ENCODE measurements at regions not wholly inside any gene's neighbourhood (a gene's known extent, or its start where the extent isn't known, plus 50 kb on each side); places are given as distances from the start of the nearest gene placed in this dataset.

- TF ChIP-seq, protein P1, sequence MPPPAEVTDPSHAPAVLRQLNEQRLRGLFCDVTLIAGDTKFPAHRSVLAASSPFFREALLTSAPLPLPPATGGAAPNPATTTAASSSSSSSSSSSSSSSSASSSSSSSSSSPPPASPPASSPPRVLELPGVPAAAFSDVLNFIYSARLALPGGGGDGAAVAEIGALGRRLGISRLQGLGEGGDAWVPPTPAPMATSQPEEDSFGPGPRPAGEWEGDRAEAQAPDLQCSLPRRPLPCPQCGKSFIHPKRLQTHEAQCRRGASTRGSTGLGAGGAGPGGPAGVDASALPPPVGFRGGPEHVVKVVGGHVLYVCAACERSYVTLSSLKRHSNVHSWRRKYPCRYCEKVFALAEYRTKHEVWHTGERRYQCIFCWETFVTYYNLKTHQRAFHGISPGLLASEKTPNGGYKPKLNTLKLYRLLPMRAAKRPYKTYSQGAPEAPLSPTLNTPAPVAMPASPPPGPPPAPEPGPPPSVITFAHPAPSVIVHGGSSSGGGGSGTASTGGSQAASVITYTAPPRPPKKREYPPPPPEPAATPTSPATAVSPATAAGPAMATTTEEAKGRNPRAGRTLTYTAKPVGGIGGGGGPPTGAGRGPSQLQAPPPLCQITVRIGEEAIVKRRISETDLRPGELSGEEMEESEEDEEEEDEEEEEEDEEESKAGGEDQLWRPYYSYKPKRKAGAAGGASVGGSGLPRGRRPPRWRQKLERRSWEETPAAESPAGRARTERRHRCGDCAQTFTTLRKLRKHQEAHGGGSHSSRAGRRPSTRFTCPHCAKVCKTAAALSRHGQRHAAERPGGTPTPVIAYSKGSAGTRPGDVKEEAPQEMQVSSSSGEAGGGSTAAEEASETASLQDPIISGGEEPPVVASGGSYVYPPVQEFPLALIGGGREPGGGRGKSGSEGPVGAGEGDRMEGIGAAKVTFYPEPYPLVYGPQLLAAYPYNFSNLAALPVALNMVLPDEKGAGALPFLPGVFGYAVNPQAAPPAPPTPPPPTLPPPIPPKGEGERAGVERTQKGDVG (CRISPR knock-in tag; IDR thresholded peaks at IDR 0.05): no peak
- TF ChIP-seq IRF3 (IDR thresholded peaks at IDR 0.05) (no peak), IKZF2 (IDR thresholded peaks at IDR 0.05) (no peak)
Observed at GRCh38 chr9:95735701-95736100, 139.8 kb upstream of the ERCC6L2 start (continued).

- BruUV-seq (replicated peaks): no TSS peak
- H3K9me3 ChIP-seq (replicated peaks; ENCODE audit: control insufficient read depth, insufficient read depth, low read length): peaks cover 1% of the 10 kb centered on the region; the same call in 1 of the 3 replicates
- RAD21 ChIA-PET (ENCODE audit: unreplicated experiment): no interaction called here
- no peak for DNase-seq (ENCODE audit: low read depth, low spot score)
- peaks cover 0 to 3% of the 10 kb centered on the region in 2 experiments; a peak in 1 of 4 replicates for H3K27me3 ChIP-seq (replicated peaks in 1 of 2; ENCODE audit: control insufficient read depth in 2 of 2, insufficient read depth in 2 of 2, low read length in 1 of 2)
- no peak overlapping the region for H3K27ac ChIP-seq (ENCODE audit: control insufficient read depth, insufficient read depth)
- no peaks in the 10 kb centered on the region for H3K79me2 ChIP-seq (ENCODE audit: control insufficient read depth, insufficient read depth, low read length)
- no peaks in the 10 kb centered on the region for H3K36me3 ChIP-seq (ENCODE audit: control insufficient read depth in 2 of 2, insufficient read depth in 2 of 2, low read length in 1 of 2)
- WGBS (ENCODE audit: insufficient coverage, insufficient replicate concordance, low lambda C conversion rate, missing lambda C conversion rate): 41% methylated on average over 12 of the region's 12 CpGs
- no peak for ATAC-seq
- no peaks in the 10 kb centered on the region for H4K20me1 ChIP-seq (ENCODE audit: control insufficient read depth, insufficient read depth)
- in situ Hi-C loops (cut with MboI) (no loop called here), intact Hi-C loops (cut with micrococcal nuclease; ENCODE audit: unreplicated experiment) (no loop called here)
- H3K9ac ChIP-seq (ENCODE audit: control insufficient read depth, insufficient read depth, low read length): no peak overlapping the region
- no peak overlapping the region for H3K4me2 ChIP-seq (ENCODE audit: control insufficient read depth, insufficient read depth)
- POLR2A ChIA-PET: interaction anchor here (0.6 kb wide), 1 partner anchor 1028 kb away, joined by 3 read pairs; no protein-coding TSS in a partner anchor
- SMC1A ChIA-PET (ENCODE audit: uncharacterized antibody, unreplicated experiment): interaction anchor here (0.7 to 1.3 kb wide), 2 partner anchors 60 to 104 kb away, joined by 3 to 4 read pairs; no protein-coding TSS in a partner anchor
- no peak overlapping the region for H3K4me3 ChIP-seq
- no peak overlapping the region for H2AFZ ChIP-seq (ENCODE audit: control insufficient read depth, low read depth, low read length)
- CTCF ChIA-PET: interaction anchor here (1.7 kb wide), 1 partner anchor 10 kb away, joined by 3 read pairs; no protein-coding TSS in a partner anchor
- no peak for FAIRE-seq
- H3K4me1 ChIP-seq (ENCODE audit: control insufficient read depth, insufficient read depth, low read length): no peaks in the 10 kb centered on the region
- TF ChIP-seq, protein P2, sequence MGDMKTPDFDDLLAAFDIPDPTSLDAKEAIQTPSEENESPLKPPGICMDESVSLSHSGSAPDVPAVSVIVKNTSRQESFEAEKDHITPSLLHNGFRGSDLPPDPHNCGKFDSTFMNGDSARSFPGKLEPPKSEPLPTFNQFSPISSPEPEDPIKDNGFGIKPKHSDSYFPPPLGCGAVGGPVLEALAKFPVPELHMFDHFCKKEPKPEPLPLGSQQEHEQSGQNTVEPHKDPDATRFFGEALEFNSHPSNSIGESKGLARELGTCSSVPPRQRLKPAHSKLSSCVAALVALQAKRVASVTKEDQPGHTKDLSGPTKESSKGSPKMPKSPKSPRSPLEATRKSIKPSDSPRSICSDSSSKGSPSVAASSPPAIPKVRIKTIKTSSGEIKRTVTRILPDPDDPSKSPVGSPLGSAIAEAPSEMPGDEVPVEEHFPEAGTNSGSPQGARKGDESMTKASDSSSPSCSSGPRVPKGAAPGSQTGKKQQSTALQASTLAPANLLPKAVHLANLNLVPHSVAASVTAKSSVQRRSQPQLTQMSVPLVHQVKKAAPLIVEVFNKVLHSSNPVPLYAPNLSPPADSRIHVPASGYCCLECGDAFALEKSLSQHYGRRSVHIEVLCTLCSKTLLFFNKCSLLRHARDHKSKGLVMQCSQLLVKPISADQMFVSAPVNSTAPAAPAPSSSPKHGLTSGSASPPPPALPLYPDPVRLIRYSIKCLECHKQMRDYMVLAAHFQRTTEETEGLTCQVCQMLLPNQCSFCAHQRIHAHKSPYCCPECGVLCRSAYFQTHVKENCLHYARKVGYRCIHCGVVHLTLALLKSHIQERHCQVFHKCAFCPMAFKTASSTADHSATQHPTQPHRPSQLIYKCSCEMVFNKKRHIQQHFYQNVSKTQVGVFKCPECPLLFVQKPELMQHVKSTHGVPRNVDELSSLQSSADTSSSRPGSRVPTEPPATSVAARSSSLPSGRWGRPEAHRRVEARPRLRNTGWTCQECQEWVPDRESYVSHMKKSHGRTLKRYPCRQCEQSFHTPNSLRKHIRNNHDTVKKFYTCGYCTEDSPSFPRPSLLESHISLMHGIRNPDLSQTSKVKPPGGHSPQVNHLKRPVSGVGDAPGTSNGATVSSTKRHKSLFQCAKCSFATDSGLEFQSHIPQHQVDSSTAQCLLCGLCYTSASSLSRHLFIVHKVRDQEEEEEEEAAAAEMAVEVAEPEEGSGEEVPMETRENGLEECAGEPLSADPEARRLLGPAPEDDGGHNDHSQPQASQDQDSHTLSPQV (IDR thresholded peaks at IDR 0.05): no peak
- TF ChIP-seq, protein P3, sequence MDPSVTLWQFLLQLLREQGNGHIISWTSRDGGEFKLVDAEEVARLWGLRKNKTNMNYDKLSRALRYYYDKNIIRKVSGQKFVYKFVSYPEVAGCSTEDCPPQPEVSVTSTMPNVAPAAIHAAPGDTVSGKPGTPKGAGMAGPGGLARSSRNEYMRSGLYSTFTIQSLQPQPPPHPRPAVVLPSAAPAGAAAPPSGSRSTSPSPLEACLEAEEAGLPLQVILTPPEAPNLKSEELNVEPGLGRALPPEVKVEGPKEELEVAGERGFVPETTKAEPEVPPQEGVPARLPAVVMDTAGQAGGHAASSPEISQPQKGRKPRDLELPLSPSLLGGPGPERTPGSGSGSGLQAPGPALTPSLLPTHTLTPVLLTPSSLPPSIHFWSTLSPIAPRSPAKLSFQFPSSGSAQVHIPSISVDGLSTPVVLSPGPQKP (IDR thresholded peaks at IDR 0.05; ENCODE audit: low read depth, low read length): no peak
- TF ChIP-seq, protein P1 (CRISPR knock-in tag; IDR thresholded peaks at IDR 0.05): no peak
Observed at GRCh38 chr9:95733741-95734666, 141.5 kb upstream of the ERCC6L2 start.
